Activated T-helper 17 cell treated with anti-CD3 and anti-CD28 coated beads, Interleukin-2, amount 50 U/mL, for 72 hours (primary cell): ENCODE measurements at regions not wholly inside any gene's neighbourhood (a gene's known extent, or its start where the extent isn't known, plus 50 kb on each side); places are given as distances from the start of the nearest gene placed in this dataset.

Source experiments
- ATAC-seq: fragments of 150-1000 bp; cut with Tn5 transposase; replicated peaks from 2 replicates; pipeline ENCODE4 v1.10.0; 2021; ENCODE audit warnings: mild to moderate bottlenecking, moderate library complexity
- H3K27ac Mint-ChIP-seq: one replicate; pipeline ENCODE4 v1.8.0; 2022; ENCODE audit warnings: mixed read lengths
- H3K27me3 Mint-ChIP-seq: one replicate; pipeline ENCODE4 v1.8.0; 2022; ENCODE audit warnings: mixed read lengths
- H3K36me3 Mint-ChIP-seq: one replicate; pipeline ENCODE4 v1.8.0; 2022; ENCODE audit warnings: low read depth, mild to moderate bottlenecking, mixed read lengths
- H3K4me1 Mint-ChIP-seq: one replicate; pipeline ENCODE4 v1.8.0; 2022; ENCODE audit warnings: mixed read lengths
- H3K4me3 Mint-ChIP-seq: one replicate; pipeline ENCODE4 v1.8.0; 2022; ENCODE audit warnings: mild to moderate bottlenecking, mixed read lengths
- H3K9me3 Mint-ChIP-seq: one replicate; pipeline ENCODE4 v1.8.0; 2022; ENCODE audit warnings: mixed read lengths

DNA sequence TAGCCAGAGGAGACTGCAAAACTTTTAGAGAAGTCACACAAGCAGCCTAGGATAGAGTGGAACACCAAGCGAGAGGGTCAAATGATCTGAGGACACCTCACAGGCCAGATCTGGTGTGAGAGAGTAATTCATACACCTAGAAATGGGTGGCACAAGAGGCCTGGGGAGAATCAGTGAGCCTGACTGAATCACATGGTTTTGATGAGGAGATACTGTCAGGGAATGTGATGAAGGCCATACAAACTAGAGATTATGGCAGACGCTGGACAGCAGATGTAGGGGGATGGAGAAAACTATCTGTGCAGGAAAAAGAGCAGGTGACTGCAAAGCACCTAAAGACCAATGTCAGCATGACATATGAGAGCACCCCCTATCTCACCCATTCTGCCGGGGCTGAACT lies 105.0 kb upstream of the TTC14 start:
- H3K4me1 Mint-ChIP-seq: no peaks in the 10 kb centered on the region
- no peaks in the 10 kb centered on the region for H3K27me3 Mint-ChIP-seq
- no peak for ATAC-seq
- H3K9me3 Mint-ChIP-seq: peaks cover 11% of the 10 kb centered on the region
- H3K36me3 Mint-ChIP-seq: no peaks in the 10 kb centered on the region
- no peak overlapping the region for H3K4me3 Mint-ChIP-seq
- no peak overlapping the region for H3K27ac Mint-ChIP-seq

DNA sequence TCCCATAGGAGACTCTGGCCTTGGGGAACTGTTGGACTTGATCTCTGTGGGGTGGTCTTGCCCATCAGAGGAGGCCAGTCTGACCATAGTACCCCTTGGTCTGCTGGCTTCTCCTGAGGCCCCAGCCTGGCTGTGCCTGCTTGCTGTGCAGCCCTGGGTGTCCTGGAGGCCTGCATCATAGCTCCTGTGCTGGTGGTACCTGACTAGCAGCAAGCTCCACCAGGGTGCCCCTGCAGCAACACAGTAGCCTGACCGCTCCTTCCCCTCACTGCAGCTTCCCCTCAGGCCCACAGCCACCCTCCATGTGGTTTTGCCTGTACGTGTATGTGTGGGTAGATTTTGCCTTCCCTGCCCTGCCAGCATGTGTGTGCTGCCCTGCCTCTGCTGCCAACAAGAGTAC lies 85.6 kb upstream of the TTC14 start:
- H3K4me1 Mint-ChIP-seq: no peaks in the 10 kb centered on the region
- no peak overlapping the region for H3K27ac Mint-ChIP-seq
- H3K27me3 Mint-ChIP-seq: peaks cover 8% of the 10 kb centered on the region
- H3K4me3 Mint-ChIP-seq: no peak overlapping the region
- peaks cover 8% of the 10 kb centered on the region for H3K9me3 Mint-ChIP-seq
- no peak for ATAC-seq
- H3K36me3 Mint-ChIP-seq: no peaks in the 10 kb centered on the region

- Mint-ChIP-seq H3K27ac (no peak overlapping the region), H3K27me3 (peaks cover 11% of the 10 kb centered on the region), H3K4me3 (no peak overlapping the region), H3K36me3 (no peaks in the 10 kb centered on the region), H3K4me1 (no peaks in the 10 kb centered on the region), H3K9me3 (peaks cover 8% of the 10 kb centered on the region)
- no peak for ATAC-seq
Observed at GRCh38 chr3:180523040-180523439, 78.9 kb upstream of the TTC14 start.

- no peak overlapping the region for H3K27ac Mint-ChIP-seq
- H3K36me3 Mint-ChIP-seq: no peaks in the 10 kb centered on the region
- H3K27me3 Mint-ChIP-seq: peaks cover 9% of the 10 kb centered on the region
- H3K9me3 Mint-ChIP-seq: no peaks in the 10 kb centered on the region
- no peak overlapping the region for H3K4me3 Mint-ChIP-seq
- no peaks in the 10 kb centered on the region for H3K4me1 Mint-ChIP-seq
- no peak for ATAC-seq
Observed at GRCh38 chr3:180528843-180529242, 73.1 kb upstream of the TTC14 start.

DNA sequence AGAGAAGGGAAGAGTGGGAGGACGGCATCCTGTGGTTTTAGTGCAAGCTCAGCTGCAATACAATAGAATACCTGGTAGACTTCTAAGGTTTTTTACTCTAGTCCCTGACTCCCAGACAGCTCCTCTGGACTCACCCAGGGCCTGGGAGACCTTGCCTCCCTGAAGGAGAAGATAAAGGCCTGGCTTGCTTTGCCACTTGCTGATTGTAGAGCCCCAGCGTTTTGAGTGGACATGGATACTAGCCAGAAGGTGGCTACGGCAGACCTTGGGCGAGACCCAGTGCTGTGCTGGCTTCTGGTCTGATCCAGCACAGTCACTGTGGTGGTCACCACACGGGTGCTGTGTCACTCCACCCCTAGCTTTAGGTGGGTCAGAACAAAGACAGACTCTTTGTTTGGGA lies 72.2 kb upstream of the TTC14 start:
- Mint-ChIP-seq H3K27me3 (peaks cover 9% of the 10 kb centered on the region), H3K4me3 (no peak overlapping the region), H3K9me3 (no peaks in the 10 kb centered on the region), H3K27ac (no peak overlapping the region), H3K4me1 (no peaks in the 10 kb centered on the region), H3K36me3 (no peaks in the 10 kb centered on the region)
- ATAC-seq: no peak

GRCh38 chr3:180530276-180530675 lies 71.7 kb upstream of the TTC14 start:
- ATAC-seq: no peak
- H3K4me3 Mint-ChIP-seq: no peak overlapping the region
- no peaks in the 10 kb centered on the region for H3K4me1 Mint-ChIP-seq
- H3K27ac Mint-ChIP-seq: no peak overlapping the region
- no peaks in the 10 kb centered on the region for H3K9me3 Mint-ChIP-seq
- no peaks in the 10 kb centered on the region for H3K36me3 Mint-ChIP-seq
- peaks cover 9% of the 10 kb centered on the region for H3K27me3 Mint-ChIP-seq

DNA sequence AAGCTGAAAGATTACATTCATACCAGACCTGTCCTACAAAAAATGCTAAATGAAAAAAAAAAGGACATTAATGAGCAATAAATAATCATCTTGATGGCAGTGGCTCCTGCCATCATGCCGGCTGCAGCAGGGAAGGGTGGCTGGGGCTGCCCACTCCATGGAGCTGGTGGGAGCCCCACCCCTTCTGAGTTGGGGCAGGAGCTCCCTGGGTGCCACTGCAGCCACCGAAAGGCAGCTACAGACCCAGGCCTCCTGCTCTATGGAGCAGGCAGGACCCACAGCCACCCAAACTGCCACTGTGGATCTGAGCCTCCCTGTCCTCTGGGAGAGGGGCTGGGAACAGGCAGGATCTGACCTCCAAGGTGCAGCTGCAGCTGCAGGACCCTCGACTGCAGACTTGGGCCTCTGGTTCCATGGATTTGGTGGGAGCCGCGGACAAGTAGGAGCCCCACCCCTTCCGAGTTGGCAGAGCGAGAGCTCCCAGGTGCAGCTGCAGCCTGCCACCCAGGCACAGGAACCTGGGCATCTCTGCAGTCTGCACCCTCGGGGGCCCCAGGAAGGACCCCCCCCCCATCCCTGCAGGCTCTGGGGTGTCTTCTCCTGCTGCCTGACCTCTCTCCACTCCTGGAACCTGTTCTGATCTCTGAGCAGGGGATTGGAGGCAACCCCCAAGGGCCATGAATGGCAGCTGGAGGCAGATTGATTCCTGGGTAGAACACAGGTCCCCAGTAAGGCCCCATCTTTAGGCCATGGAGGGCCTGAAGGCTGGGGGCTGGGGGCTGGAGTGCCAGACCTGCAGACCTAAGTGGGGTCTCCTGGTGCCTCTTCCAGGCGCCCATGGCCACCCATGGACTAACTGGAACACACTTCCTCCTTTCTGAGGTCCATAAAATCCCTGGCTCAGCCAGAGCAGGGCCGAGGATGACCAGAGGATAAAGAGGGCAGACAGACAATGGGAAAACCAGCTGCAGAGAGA lies 70.4 kb upstream of the TTC14 start:
- H3K27ac Mint-ChIP-seq: no peak overlapping the region
- ATAC-seq: no peak
- H3K36me3 Mint-ChIP-seq: no peaks in the 10 kb centered on the region
- peaks cover 6% of the 10 kb centered on the region for H3K27me3 Mint-ChIP-seq
- H3K4me3 Mint-ChIP-seq: no peak overlapping the region
- no peaks in the 10 kb centered on the region for H3K9me3 Mint-ChIP-seq
- H3K4me1 Mint-ChIP-seq: no peaks in the 10 kb centered on the region

GRCh38 chr3:180534828-180535227 lies 67.1 kb upstream of the TTC14 start:
- Mint-ChIP-seq H3K27me3 (peaks cover 6% of the 10 kb centered on the region), H3K36me3 (no peaks in the 10 kb centered on the region), H3K27ac (no peak overlapping the region), H3K4me3 (no peak overlapping the region), H3K4me1 (no peaks in the 10 kb centered on the region), H3K9me3 (no peaks in the 10 kb centered on the region)
- no peak for ATAC-seq

DNA sequence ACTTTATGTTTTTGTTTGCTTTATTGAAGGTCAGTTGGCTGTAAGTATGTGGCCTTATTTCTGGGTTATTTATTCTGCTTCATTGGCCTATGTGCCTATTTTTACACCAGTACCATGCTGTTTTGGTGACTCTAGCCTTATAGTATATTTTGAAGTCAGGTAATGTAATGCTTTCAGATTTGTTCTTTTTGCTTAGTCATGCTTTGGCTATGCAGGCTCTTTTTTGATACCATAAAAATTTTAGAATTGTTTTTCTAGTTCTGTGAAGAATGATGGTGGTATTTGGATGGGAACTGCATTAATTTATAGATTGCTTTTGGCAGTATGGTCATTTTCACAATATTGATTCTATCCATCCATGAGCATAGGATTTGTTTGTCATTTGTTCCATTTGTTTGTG lies 63.5 kb upstream of the TTC14 start:
- Mint-ChIP-seq H3K27ac (no peak overlapping the region), H3K9me3 (no peaks in the 10 kb centered on the region), H3K4me1 (no peaks in the 10 kb centered on the region), H3K4me3 (no peak overlapping the region), H3K36me3 (no peaks in the 10 kb centered on the region), H3K27me3 (peaks cover under 1% of the 10 kb centered on the region)
- ATAC-seq: no peak

DNA sequence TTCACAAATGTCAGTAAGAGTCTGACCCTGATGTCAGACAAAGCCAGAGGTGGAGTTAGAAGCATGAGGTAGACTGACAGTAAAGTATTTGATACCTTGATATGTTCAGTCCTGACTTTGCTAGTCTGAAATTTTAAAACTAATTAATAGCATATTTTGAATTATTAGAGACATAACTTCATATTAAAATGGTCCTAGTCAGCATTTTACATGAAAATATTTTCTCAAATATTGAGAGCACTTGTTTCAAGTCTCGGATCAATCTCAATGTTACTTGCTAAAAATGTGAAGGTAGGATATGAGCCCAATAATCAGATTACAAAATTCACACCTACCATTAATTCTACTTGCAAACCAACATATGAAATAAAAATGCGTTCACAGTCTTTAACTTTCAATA lies 58.1 kb upstream of the TTC14 start:
- no peaks in the 10 kb centered on the region for H3K9me3 Mint-ChIP-seq
- H3K4me3 Mint-ChIP-seq: no peak overlapping the region
- H3K36me3 Mint-ChIP-seq: no peaks in the 10 kb centered on the region
- no peak for ATAC-seq
- peaks cover 10% of the 10 kb centered on the region for H3K27me3 Mint-ChIP-seq
- no peaks in the 10 kb centered on the region for H3K4me1 Mint-ChIP-seq
- no peak overlapping the region for H3K27ac Mint-ChIP-seq

DNA sequence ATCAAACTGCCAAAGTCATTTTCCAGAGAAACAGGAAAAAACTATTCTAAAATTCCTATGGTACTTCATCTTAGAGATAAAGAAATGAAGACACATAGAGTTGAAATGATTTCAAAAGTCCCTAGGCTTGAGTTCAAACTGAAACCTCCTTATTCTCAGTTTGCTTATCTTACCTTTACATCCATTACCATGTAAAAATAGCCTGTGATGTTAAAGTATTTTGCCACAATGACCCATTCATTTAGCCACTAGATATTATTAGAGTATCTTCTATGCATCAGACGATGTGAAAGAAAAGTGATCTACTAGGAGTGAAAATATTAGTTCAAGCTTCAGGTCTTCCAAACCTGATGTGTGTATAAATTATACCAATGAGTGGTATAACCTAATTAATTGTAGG lies 55.1 kb upstream of the TTC14 start:
- Mint-ChIP-seq H3K27ac (no peak overlapping the region), H3K9me3 (no peaks in the 10 kb centered on the region), H3K4me1 (no peaks in the 10 kb centered on the region), H3K4me3 (no peak overlapping the region), H3K36me3 (no peaks in the 10 kb centered on the region), H3K27me3 (peaks cover 10% of the 10 kb centered on the region)
- ATAC-seq: no peak

DNA sequence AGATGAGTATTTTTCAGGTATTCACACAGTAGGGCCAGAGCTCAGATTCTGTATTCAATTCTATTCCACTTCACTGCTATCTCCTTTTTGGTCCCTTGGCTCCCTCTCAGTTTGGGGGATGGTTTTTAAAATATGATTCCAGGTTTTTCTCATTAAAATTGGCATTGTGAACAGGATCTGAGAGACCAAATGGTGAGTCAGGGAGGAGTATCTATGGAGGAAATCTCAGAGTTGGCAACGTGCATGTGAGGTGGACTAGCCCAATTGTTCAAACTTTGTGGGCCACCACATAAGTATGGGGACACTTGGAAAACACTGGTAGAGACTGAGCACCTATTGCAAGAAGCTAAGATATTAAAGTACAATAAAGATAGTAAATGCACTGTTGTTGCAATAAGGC lies 53.9 kb upstream of the TTC14 start:
- H3K27me3 Mint-ChIP-seq: peaks cover 10% of the 10 kb centered on the region
- H3K9me3 Mint-ChIP-seq: no peaks in the 10 kb centered on the region
- H3K4me1 Mint-ChIP-seq: no peaks in the 10 kb centered on the region
- no peak for ATAC-seq
- H3K36me3 Mint-ChIP-seq: no peaks in the 10 kb centered on the region
- no peak overlapping the region for H3K4me3 Mint-ChIP-seq
- H3K27ac Mint-ChIP-seq: no peak overlapping the region
